A549 (cell line): ENCODE measurements at regions not wholly inside any gene's neighbourhood (a gene's known extent, or its start where the extent isn't known, plus 50 kb on each side); places are given as distances from the start of the nearest gene placed in this dataset.

Experiments
- ATAC-seq, 2 experiments: fragments of 200-7000 bp in 1 of 2; fragments of >200 bp in 1 of 2; cut with Nextera tagmentation in 1 of 2; cut with Tn5 transposase in 1 of 2; 3 replicates each; pipeline versions ENCODE4 v1.8.0 to v1.9.1; 2018 to 2020; ENCODE audit warnings: mild to moderate bottlenecking in 1 of 2, moderate library complexity in 1 of 2
- CTCF ChIA-PET: fragments of 300-600 bp; sonication (Branson Sonifier 250); formaldehyde crosslinking; extraction: SDS; loops from one replicate; lab custom pipeline; 2021; ENCODE audit warnings: antibody characterized with exemption, inconsistent platforms; lab: Yijun Ruan, JAX
- POLR2A ChIA-PET: fragments of 350-600 bp; formaldehyde crosslinking; extraction: SDS; loops from one replicate; lab custom pipeline; 2021; ENCODE audit warnings: antibody characterized with exemption, inconsistent platforms; lab: Yijun Ruan, JAX
- DNase-seq, 2 experiments: peaks; one replicate each; pipeline versions ENCODE4 v3.0.0 to v3.0.0-alpha.2; 2011 to 2016; ENCODE audit warnings: low read depth in 1 of 2, low spot score in 1 of 2
- FAIRE-seq: peaks from 2 replicates; lab custom pipeline; 2011; peaks lifted over from hg19 to GRCh38; lab: Jason Lieb, UNC
- H3K27ac ChIP-seq, 2 experiments: fragments of >200 bp; sonication (Bioruptor Twin); formaldehyde crosslinking; 3 replicates each; pipeline ENCODE4 v1.5.1; 2016 to 2017
- H3K4me1 ChIP-seq: fragments of >200 bp; sonication (Bioruptor Twin); formaldehyde crosslinking; 3 replicates; pipeline ENCODE4 v1.6.1; 2016
- H3K4me2 ChIP-seq: fragments of >200 bp; sonication (Bioruptor Twin); formaldehyde crosslinking; 3 replicates; pipeline ENCODE4 v1.6.1; 2016
- H3K4me3 ChIP-seq: fragments of >200 bp; sonication (Bioruptor Twin); formaldehyde crosslinking; 3 replicates; pipeline ENCODE4 v1.5.1; 2016
- H3K9me3 ChIP-seq: fragments of >200 bp; sonication (Bioruptor Twin); formaldehyde crosslinking; 3 replicates; pipeline ENCODE4 v1.6.1; 2016
- CBX2 ChIP-seq: fragments of 200-600 bp; sonication (generic); IDR thresholded peaks from 2 replicates; pipeline ENCODE4 v1.6.1; 2016; ENCODE audit warnings: low read depth, mild to moderate bottlenecking, borderline replicate concordance
- CHD2 ChIP-seq: fragments of 150-350 bp; IDR thresholded peaks from 2 replicates; pipeline ENCODE4 v1.6.1; 2014; ENCODE audit warnings: low read length; ENCODE audit not compliant: partially characterized antibody
- CHD4 ChIP-seq: fragments of 200-600 bp; sonication (generic); IDR thresholded peaks from 2 replicates; pipeline ENCODE4 v1.6.1; 2016; ENCODE audit warnings: antibody characterized with exemption, mild to moderate bottlenecking, borderline replicate concordance
- EP300 ChIP-seq, 2 experiments: fragments of >200 bp; sonication (Bioruptor Twin); formaldehyde crosslinking; IDR thresholded peaks; 2 replicates in 1 of 2; 3 replicates in 1 of 2; pipeline ENCODE4 v1.6.1; 2016 to 2017
- ESRRA ChIP-seq: fragments of 150-350 bp; IDR thresholded peaks from 2 replicates; pipeline ENCODE4 v1.6.1; 2014; ENCODE audit warnings: mild to moderate bottlenecking, low read length, borderline replicate concordance
- FOSL2 ChIP-seq, 2 experiments: fragments of 450-650 bp in 1 of 2; fragments of >200 bp in 1 of 2; sonication (Bioruptor Twin) in 1 of 2; formaldehyde crosslinking; IDR thresholded peaks; 2 replicates each; pipeline versions ENCODE4 v1.5.0 to v1.6.1; 2016 to 2020; ENCODE audit warnings: mild to moderate bottlenecking in 1 of 2, moderate library complexity in 1 of 2
- FOXS1 ChIP-seq: fragments of 250-450 bp; sonication (Bioruptor Pico); IDR thresholded peaks from 2 replicates; pipeline ENCODE4 v1.5.0; 2020; ENCODE audit warnings: mild to moderate bottlenecking, moderate library complexity
- GATA3 ChIP-seq: IDR thresholded peaks from 2 replicates; pipeline ENCODE4 v1.6.1; 2012; ENCODE audit warnings: borderline replicate concordance
- HEYL ChIP-seq: fragments of 250-450 bp; sonication (Bioruptor Pico); IDR thresholded peaks from 2 replicates; pipeline ENCODE4 v1.8.0; 2021; ENCODE audit warnings: mild to moderate bottlenecking, moderate library complexity
- HOXA7 ChIP-seq: fragments of 250-450 bp; sonication (Bioruptor Pico); IDR thresholded peaks from 2 replicates; pipeline ENCODE4 v1.5.0; 2020; ENCODE audit warnings: mild to moderate bottlenecking, moderate library complexity
- HOXB13 ChIP-seq: fragments of 250-450 bp; sonication (Bioruptor Pico); IDR thresholded peaks from 2 replicates; pipeline ENCODE4 v1.5.0; 2020; ENCODE audit warnings: low read depth, mild to moderate bottlenecking, moderate library complexity
- KDM5A ChIP-seq: fragments of 200-600 bp; sonication (generic); IDR thresholded peaks from 2 replicates; pipeline ENCODE4 v1.6.1; 2016; ENCODE audit warnings: antibody characterized with exemption, mild to moderate bottlenecking
- MAFK ChIP-seq: fragments of 450-650 bp; IDR thresholded peaks from 2 replicates; pipeline ENCODE4 v1.6.1; 2014; ENCODE audit not compliant: partially characterized antibody
- NPAS2 ChIP-seq: fragments of 250-450 bp; sonication (Bioruptor Pico); IDR thresholded peaks from 2 replicates; pipeline ENCODE4 v1.8.0; 2022; ENCODE audit warnings: mild to moderate bottlenecking, moderate library complexity, borderline replicate concordance
- POLR2A ChIP-seq: IDR thresholded peaks from 2 replicates; pipeline ENCODE4 v1.6.1; 2012; ENCODE audit warnings: mild to moderate bottlenecking, low read length
- POLR2AphosphoS2 ChIP-seq: conservative IDR thresholded peaks from 2 replicates; pipeline ENCODE4 v1.6.1; 2012; ENCODE audit warnings: low read length, improper control_type of control experiment, inconsistent platforms
- RAD21 ChIP-seq, 2 experiments: fragments of >200 bp in 1 of 2; sonication (Bioruptor Twin) in 1 of 2; formaldehyde crosslinking in 1 of 2; IDR thresholded peaks in 1 of 2; conservative IDR thresholded peaks in 1 of 2; 2 replicates in 1 of 2; 3 replicates in 1 of 2; pipeline ENCODE4 v1.6.1; 2012 to 2018; ENCODE audit warnings: inconsistent platforms in 1 of 2
- RCOR1 ChIP-seq: fragments of 150-350 bp; IDR thresholded peaks from 2 replicates; pipeline ENCODE4 v1.6.1; 2014; ENCODE audit warnings: antibody characterized with exemption, low read length, low read depth
- RNF2 ChIP-seq: fragments of 200-600 bp; sonication (generic); IDR thresholded peaks from 2 replicates; pipeline ENCODE4 v1.6.1; 2016; ENCODE audit warnings: low read depth, mild to moderate bottlenecking, antibody characterized with exemption, moderate library complexity, borderline replicate concordance
- SMC3 ChIP-seq: fragments of >200 bp; sonication (Bioruptor Twin); formaldehyde crosslinking; IDR thresholded peaks from 3 replicates; pipeline ENCODE4 v1.6.1; 2018; ENCODE audit warnings: inconsistent platforms
- SREBF2 ChIP-seq: fragments of 450-650 bp; IDR thresholded peaks from 2 replicates; pipeline ENCODE4 v1.6.1; 2014; ENCODE audit warnings: mild to moderate bottlenecking, moderate library complexity
- TFCP2L1 ChIP-seq: fragments of 250-450 bp; sonication (Bioruptor Pico); IDR thresholded peaks from 2 replicates; pipeline ENCODE4 v1.5.0; 2021; ENCODE audit warnings: mild to moderate bottlenecking
- TP53 ChIP-seq: fragments of 250-450 bp; sonication (Bioruptor Pico); IDR thresholded peaks from 2 replicates; pipeline ENCODE4 v1.5.0; 2021; ENCODE audit warnings: mild to moderate bottlenecking, moderate library complexity
- ZFP36 ChIP-seq: fragments of 450-650 bp; IDR thresholded peaks from 2 replicates; pipeline ENCODE4 v1.6.1; 2014; ENCODE audit warnings: borderline replicate concordance; ENCODE audit not compliant: partially characterized antibody
- ZNF302 ChIP-seq: fragments of 250-450 bp; sonication (Bioruptor Pico); IDR thresholded peaks from 2 replicates; pipeline ENCODE4 v1.9.0; 2021; ENCODE audit warnings: inconsistent platforms, mild to moderate bottlenecking, moderate library complexity
- WGBS: methylation state at CpG from one replicate; pipeline ENCODE4 v1.1.6; 2017; ENCODE audit errors: missing lambda C conversion rate; 5-methylcytosine and 5-hydroxymethylcytosine counted together
- TF ChIP-seq, protein P1 (sequence below): IDR thresholded peaks from 2 replicates; pipeline ENCODE4 v1.6.1; 2012
- TF ChIP-seq, protein P2 (sequence below): fragments of 450-650 bp; IDR thresholded peaks from 2 replicates; pipeline ENCODE4 v1.6.1; 2014; ENCODE audit warnings: antibody characterized with exemption
- TF ChIP-seq, protein P3 (sequence below): fragments of >200 bp; sonication (Bioruptor Twin); formaldehyde crosslinking; IDR thresholded peaks from 2 replicates; pipeline ENCODE4 v1.6.1; 2016
- TF ChIP-seq, protein P4 (sequence below): fragments of 250-450 bp; sonication (Bioruptor Pico); IDR thresholded peaks from 2 replicates; pipeline ENCODE4 v1.5.0; 2020; ENCODE audit warnings: low read depth, mild to moderate bottlenecking, moderate library complexity

DNA sequence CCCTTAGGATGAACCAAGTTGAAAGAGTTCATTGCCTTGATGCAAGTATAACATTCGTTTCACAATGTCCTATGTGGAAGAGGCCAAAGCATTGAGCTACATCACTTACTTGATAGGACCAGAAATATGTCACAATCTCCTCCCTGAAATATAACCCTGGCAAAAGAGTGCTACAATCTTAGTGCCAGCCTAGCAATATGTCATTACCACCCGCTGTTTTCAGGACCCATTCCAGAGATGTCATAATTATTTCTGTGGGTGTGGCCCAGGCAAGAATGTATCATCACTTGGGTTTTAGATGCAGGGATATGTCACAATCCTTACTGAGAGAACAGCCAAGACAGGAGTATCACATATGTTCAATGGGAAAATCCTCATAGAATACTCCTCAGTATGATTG, 915.0 kb upstream of the AMELY start:
- CTCF ChIA-PET, result no interaction called here
- POLR2A ChIA-PET, result no interaction called here
- no peak for ATAC-seq
- no peak overlapping the region for H3K4me2 ChIP-seq
- TF ChIP-seq FOXS1 (CRISPR knock-in tag) (no peak), SMC3 (no peak), CBX2 (no peak), ZFP36 (no peak), HEYL (CRISPR knock-in tag) (no peak), SREBF2 (no peak), CHD4 (no peak), CHD2 (no peak), RNF2 (no peak), KDM5A (no peak), NPAS2 (CRISPR knock-in tag) (no peak), TFCP2L1 (CRISPR knock-in tag) (no peak)
- TF ChIP-seq, protein P1, sequence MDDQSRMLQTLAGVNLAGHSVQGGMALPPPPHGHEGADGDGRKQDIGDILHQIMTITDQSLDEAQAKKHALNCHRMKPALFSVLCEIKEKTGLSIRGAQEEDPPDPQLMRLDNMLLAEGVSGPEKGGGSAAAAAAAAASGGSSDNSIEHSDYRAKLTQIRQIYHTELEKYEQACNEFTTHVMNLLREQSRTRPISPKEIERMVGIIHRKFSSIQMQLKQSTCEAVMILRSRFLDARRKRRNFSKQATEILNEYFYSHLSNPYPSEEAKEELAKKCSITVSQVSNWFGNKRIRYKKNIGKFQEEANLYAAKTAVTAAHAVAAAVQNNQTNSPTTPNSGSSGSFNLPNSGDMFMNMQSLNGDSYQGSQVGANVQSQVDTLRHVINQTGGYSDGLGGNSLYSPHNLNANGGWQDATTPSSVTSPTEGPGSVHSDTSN, result no peak
- TF ChIP-seq, all 56 proteins: peak for 0
- H3K4me3 ChIP-seq, result no peak overlapping the region
- FAIRE-seq (no peak), DNase-seq (no peak)
- 0% methylated on average over 1 of the region's 2 CpGs for WGBS
- no peaks in the 10 kb centered on the region for H3K4me1 ChIP-seq
- H3K27ac ChIP-seq, result no peak overlapping the region
- H3K9me3 ChIP-seq, result no peaks in the 10 kb centered on the region

DNA sequence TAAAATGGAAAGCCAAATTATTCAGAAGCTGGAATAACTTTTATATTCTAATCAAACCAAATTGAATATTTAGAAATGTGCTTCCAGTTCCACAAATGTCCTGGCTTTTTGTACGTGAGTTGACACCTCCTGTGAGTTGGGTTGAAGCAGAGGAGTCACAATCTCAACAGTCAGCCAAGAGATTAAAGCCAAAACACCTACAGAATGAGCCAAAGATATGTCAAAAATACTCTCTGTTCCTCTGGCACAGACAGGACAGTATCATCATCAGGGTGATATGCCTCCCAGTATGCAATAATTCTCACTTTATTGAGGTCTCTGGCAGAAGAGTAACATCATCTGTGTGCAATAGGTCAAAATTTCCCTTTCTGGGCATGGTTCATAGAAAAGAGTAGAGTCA, 914.3 kb upstream of the AMELY start:
- no peak for ATAC-seq

DNA sequence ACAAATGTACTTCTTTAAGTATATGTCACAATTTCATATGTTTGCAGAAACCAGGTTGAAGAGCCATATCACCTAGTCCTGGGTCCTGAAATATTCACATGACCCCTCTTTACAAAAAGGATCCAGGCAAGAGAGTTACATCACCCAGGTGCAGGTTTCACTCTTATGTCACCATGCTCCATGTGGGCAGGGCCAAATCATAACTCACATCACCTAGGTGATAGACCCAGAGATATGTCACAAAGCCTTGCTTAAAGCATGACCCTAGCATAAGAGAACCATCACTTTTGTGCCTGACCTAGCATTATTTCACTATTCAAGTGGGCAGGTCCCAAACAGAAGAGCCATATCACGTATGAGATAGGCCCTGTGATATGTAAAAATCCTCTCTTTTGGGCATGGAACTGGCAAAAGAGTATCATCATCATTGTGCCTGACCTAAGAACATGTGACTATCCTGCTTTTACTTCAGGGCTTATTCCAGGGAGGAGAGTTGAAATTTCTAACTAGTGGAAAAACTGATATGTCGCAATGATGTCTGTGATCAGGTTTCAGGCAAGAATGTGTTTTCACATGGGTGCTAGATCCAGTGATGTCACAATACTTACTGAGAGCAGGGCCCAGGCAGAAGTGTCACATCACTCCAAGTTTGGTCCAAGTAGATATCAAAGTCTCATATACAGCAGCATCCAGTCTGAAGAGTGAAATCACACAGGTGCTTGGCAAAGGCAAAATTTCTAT, 909.9 kb upstream of the AMELY start:
- no peak overlapping the region for H3K4me2 ChIP-seq
- POLR2A ChIA-PET, result no interaction called here
- ATAC-seq (no peak), DNase-seq (no peak), FAIRE-seq (no peak)
- H3K4me1 ChIP-seq, result no peaks in the 10 kb centered on the region
- no peak for TF ChIP-seq ESRRA
- no peak for TF ChIP-seq SREBF2
- no peak for TF ChIP-seq HOXA7 (CRISPR knock-in tag)
- TF ChIP-seq, protein P1, result no peak
- TF ChIP-seq CHD2, result no peak
- TF ChIP-seq ZNF302 (CRISPR knock-in tag), result no peak
- no peak for TF ChIP-seq POLR2AphosphoS2
- no peak for TF ChIP-seq TP53 (CRISPR knock-in tag)
- no peak for TF ChIP-seq CBX2
- TF ChIP-seq TFCP2L1 (CRISPR knock-in tag), result no peak
- no peak for TF ChIP-seq CHD4
- TF ChIP-seq, protein P2, sequence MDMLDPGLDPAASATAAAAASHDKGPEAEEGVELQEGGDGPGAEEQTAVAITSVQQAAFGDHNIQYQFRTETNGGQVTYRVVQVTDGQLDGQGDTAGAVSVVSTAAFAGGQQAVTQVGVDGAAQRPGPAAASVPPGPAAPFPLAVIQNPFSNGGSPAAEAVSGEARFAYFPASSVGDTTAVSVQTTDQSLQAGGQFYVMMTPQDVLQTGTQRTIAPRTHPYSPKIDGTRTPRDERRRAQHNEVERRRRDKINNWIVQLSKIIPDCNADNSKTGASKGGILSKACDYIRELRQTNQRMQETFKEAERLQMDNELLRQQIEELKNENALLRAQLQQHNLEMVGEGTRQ, result no peak
- no peak for TF ChIP-seq EP300 (IDR thresholded peaks at IDR 0.05)
- no peak for TF ChIP-seq MAFK
- TF ChIP-seq HOXB13, result no peak
- H3K4me3 ChIP-seq, result no peak overlapping the region
- H3K9me3 ChIP-seq, result no peaks in the 10 kb centered on the region
- 21% methylated on average over 2 of the region's 2 CpGs for WGBS
- no peak overlapping the region for H3K27ac ChIP-seq
- CTCF ChIA-PET, result no interaction called here

More for the DNA sequence above, 914.3 kb upstream of the AMELY start:
- H3K9me3 ChIP-seq, result no peaks in the 10 kb centered on the region
- no peak for TF ChIP-seq GATA3
- no peak for TF ChIP-seq FOSL2 (IDR thresholded peaks at IDR 0.05)
- no peak for TF ChIP-seq FOSL2 (CRISPR knock-in tag; IDR thresholded peaks at IDR 0.05)
- TF ChIP-seq RAD21 (conservative IDR thresholded peaks at IDR 0.05 in 1 of 2, IDR thresholded peaks at IDR 0.05 in 1 of 2), result no peak
- TF ChIP-seq ZNF302 (CRISPR knock-in tag), result no peak
- TF ChIP-seq, protein P3, sequence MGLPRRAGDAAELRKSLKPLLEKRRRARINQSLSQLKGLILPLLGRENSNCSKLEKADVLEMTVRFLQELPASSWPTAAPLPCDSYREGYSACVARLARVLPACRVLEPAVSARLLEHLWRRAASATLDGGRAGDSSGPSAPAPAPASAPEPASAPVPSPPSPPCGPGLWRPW, result no peak
- no peak for TF ChIP-seq POLR2A
- TF ChIP-seq, protein P4, sequence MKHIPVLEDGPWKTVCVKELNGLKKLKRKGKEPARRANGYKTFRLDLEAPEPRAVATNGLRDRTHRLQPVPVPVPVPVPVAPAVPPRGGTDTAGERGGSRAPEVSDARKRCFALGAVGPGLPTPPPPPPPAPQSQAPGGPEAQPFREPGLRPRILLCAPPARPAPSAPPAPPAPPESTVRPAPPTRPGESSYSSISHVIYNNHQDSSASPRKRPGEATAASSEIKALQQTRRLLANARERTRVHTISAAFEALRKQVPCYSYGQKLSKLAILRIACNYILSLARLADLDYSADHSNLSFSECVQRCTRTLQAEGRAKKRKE (CRISPR knock-in tag), result no peak
- TF ChIP-seq RCOR1, result no peak
- TF ChIP-seq KDM5A, result no peak
- no peak overlapping the region for H3K4me3 ChIP-seq
- H3K27ac ChIP-seq, result no peak overlapping the region
- ChIA-PET POLR2A (no interaction called here), CTCF (no interaction called here)
- FAIRE-seq (no peak), DNase-seq (no peak)
- H3K4me1 ChIP-seq, result no peaks in the 10 kb centered on the region
- no peak overlapping the region for H3K4me2 ChIP-seq
- WGBS, result 0% methylated on average over 1 of the region's 1 CpG
